ENCODE measurements at regions not wholly inside any gene's neighbourhood (a gene's known extent, or its start where the extent isn't known, plus 50 kb on each side); places are given as distances from the start of the nearest gene placed in this dataset.

DNA sequence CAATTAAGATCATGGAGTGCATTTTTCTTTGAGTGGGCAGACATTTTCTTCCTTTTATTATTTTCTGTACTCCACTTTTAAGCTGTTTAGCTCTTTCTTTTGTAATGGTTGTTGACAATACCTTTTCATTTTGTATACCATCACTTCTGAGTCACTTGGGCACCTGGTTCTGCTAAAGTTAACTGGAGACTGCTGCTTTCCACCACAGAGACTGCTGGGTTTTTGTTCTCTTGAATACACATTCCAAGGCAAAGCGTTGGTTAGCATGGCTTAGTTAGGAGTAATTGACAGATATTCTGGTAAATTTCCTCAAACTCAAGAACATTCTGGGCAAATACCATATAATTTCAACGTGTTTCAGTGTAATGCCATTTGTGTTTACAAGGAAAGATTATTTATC, 541.9 kb upstream of the CELF2 start:
- no peak for DNase-seq

GRCh38 chr10:10477844-10478243, 539.8 kb upstream of the CELF2 start:
- no peak for DNase-seq

DNA sequence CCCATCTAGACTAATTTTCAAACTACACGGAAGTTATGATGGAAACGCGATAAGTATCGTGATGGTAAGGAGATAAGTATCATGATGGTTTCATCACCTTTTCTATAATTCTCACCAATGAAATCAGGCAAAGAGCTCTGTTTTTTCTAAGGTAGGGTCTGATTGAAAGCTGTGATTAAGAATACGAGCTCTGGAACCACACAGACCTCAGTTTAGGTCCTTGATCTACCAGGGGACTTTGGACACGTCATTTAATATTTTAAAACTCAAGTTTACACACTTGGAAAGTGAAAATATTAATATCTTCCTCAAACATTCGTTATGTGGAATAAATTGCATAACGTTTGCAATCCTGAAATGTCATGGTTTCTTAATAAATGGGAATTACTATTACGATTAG, 538.2 kb upstream of the CELF2 start:
- no peak for DNase-seq

GRCh38 chr10:10482613-10483012, 535.1 kb upstream of the CELF2 start:
- no peak for DNase-seq

DNA sequence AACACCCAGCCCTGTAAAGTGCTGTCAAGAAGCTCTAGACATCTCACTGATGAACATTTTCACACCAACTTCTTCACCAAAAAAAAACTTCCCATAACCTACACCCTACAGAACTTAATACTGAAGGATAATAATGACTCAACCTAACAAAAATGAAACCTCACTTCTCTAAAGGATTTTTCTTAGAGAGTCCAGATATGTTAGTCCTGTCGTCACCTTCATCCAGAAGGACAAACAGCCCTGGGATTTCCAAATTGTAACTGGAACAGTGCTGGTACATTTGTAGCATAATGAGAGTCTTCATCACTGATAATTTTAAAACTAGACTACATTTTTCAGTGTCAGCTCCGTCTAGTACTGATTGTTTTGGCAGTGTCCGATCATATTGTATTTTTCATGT, 528.6 kb upstream of the CELF2 start:
- no peak for DNase-seq

- no peak for DNase-seq
Observed at GRCh38 chr10:10489805-10490571, 527.7 kb upstream of the CELF2 start.

DNA sequence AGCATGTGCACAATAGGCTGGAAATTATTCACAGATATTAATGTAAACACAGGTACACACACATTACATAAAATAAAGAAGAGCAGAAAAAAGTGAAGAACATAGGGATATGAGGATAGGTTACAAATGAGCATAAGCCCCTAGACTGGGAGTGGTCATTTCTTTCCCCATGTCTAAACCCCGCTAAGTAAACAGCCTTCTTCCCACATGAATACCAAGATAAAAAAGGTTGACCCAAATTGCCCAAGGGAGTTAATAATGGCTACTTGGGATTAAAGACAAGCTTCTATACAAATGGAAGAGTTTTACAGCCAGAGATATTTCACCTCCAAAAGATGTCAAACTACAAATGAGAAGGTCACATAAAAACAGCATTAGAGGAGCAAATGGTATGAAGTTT, 527.1 kb upstream of the CELF2 start:
- DNase-seq = no peak

GRCh38 chr10:10492420-10492819, 525.3 kb upstream of the CELF2 start:
- no peak for DNase-seq

- DNase-seq = no peak
Observed at GRCh38 chr10:10493833-10494232, 523.8 kb upstream of the CELF2 start.

- DNase-seq = no peak
Observed at GRCh38 chr10:10497245-10497644, 520.4 kb upstream of the CELF2 start.

DNA sequence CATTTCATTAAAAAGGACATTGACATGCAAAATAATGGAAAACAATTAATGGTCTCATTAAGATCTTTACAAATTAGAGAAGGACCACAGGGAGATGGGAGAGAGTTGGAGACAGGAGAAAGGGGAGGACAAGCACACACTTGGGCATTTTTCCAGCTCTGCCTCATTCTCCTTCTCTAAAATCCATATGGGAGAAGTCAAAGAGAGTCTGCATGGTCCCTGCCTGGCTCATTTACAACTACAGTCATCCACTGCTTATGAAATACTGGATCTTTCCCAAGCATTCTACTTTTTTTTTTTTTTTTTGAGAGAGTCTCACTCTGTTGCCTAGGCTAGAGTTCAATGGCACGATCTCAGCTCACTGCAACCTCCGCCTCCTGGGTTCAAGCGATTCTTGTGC, 518.9 kb upstream of the CELF2 start:
- DNase-seq = no peak

- DNase-seq = no peak
Observed at GRCh38 chr10:10499839-10500238, 517.8 kb upstream of the CELF2 start.

GRCh38 chr10:10500937-10501336, 516.7 kb upstream of the CELF2 start:
- DNase-seq = no peak

- no peak for DNase-seq
Observed at GRCh38 chr10:10503772-10504171, 513.9 kb upstream of the CELF2 start.

DNA sequence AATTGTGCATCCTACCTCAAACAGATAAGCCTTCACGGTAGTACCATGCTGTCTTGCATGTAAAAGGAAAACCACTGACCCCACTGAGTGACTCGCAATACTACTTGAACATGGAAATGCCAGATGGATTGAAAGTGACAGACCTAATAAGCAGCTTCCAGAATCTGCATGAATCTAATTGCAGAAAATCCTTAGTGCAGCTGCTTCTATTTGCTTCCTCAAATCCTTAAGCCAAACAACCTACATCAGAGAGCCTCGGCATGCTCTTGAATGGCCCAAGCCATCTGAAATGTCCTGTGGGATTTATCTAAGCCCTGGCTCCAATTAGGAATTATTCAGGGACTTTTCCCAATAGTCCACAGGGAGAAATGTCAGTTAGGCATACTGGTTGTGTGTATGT, 509.5 kb upstream of the CELF2 start:
- DNase-seq = no peak

- DNase-seq = no peak
Observed at GRCh38 chr10:10510179-10510578, 507.5 kb upstream of the CELF2 start.

- no peak for DNase-seq
Observed at GRCh38 chr10:10513067-10513466, 504.6 kb upstream of the CELF2 start.

- no peak for DNase-seq
Observed at GRCh38 chr10:10513898-10514297, 503.8 kb upstream of the CELF2 start.

DNA sequence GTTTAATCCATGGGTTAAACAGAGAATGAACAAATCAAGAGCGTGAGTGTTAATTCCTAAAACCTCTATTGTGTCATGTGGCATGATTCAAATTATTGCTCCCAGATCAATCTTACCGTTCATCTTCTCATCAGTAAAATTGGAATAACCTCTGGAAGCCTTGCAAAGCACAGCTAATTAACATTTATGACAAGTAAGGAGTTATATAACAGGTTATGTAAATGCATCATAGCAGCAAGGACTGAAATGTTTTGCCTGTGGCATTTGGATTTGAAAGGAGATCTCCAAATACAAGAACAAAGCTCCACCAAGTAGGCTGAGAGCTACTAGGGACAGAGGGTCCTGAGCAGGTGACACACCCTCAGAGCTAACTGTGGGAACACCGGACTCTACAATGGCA, 502.9 kb upstream of the CELF2 start:
- DNase-seq = no peak

DNA sequence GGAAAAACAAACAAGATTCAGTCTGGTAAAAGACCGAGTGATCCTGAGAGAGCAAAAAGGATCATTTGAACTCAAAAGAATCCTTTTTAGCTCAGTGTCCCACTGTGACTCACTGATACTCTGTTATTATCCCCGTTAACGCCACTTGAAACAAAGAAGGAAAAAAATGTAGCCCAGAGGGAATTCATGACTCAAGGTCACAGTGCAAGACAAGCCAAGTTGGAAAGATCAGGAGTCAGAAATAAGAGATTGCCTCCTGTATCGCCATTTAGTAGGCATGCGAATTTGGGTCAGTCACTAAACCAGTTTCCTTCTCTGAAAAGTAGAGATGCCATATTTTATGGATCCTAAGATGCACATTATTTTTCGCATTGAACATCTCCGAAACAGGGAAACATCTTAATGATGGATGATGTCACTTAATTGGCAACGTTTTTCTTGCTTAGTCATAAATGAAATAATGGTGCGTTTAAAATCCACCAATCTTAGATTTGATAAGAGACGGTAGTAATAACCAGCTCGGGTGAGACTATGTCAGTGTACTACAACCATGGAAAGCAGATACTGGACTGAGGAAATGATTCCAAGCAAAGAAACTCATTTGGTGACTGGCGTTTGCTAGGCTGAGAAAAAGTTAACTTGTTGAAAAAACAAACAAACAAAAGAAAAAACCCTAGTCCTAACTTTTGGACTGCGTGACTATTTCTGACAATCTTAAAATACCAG, 502.0 kb upstream of the CELF2 start:
- no peak for DNase-seq

- DNase-seq = no peak
Observed at GRCh38 chr10:10516346-10517130, 501.1 kb upstream of the CELF2 start.

GRCh38 chr10:10517866-10518265, 499.8 kb upstream of the CELF2 start:
- DNase-seq = no peak

GRCh38 chr10:10519674-10520073, 498.0 kb upstream of the CELF2 start:
- DNase-seq = no peak

Measured in NCI-H510A treated with DMSO at 0.1 percent for 48 hours (cell line).